Uterus (tissue), 3 donors: ENCODE measurements at regions not wholly inside any gene's neighbourhood (a gene's known extent, or its start where the extent isn't known, plus 50 kb on each side); places are given as distances from the start of the nearest gene placed in this dataset.

Source experiments
- DNase-seq, 2 donors: peaks; one replicate each; pipeline ENCODE4 v3.0.0-alpha.2; 2019 to 2020
- H3K27ac ChIP-seq, 2 donors: fragments of 200-600 bp; sonication (generic); 1 replicate in 1 of 2; 2 replicates in 1 of 2; pipeline ENCODE4 v1.5.1; 2016 to 2018
- H3K27me3 ChIP-seq, 2 donors: fragments of 200-600 bp; sonication (generic); one replicate each; pipeline ENCODE4 v1.5.1; 2018 to 2019; ENCODE audit warnings: control low read depth in 1 of 2
- H3K36me3 ChIP-seq, 2 donors: fragments of 200-600 bp; sonication (generic); one replicate each; pipeline ENCODE4 v1.5.1; 2019; ENCODE audit warnings: control low read depth in 1 of 2
- H3K4me1 ChIP-seq, 2 donors: fragments of 200-600 bp; sonication (generic); one replicate each; pipeline ENCODE4 v1.5.1; 2018 to 2019; ENCODE audit warnings: control low read depth in 1 of 2
- H3K4me3 ChIP-seq, 2 donors: fragments of 200-600 bp; sonication (generic); 1 replicate in 1 of 2; 2 replicates in 1 of 2; pipeline ENCODE4 v1.5.1; 2018 to 2019; ENCODE audit warnings: mild to moderate bottlenecking in 1 of 2
- H3K9me3 ChIP-seq, 2 donors: fragments of 200-600 bp; sonication (generic); one replicate each; pipeline ENCODE4 v1.5.1; 2019; ENCODE audit warnings: control low read depth in 1 of 2
- CTCF ChIP-seq, 4 experiments: fragments of 200-600 bp in 2 of 4; fragments of 450-650 bp in 2 of 4; sonication (generic) in 2 of 4; IDR thresholded peaks; one replicate each; pipeline ENCODE4 v1.5.1; 2016 to 2019; ENCODE audit warnings: antibody characterized with exemption in 4 of 4, mild to moderate bottlenecking in 2 of 4, moderate library complexity in 1 of 4
- POLR2A ChIP-seq, 2 donors: fragments of 450-650 bp; IDR thresholded peaks; one replicate each; pipeline ENCODE4 v1.6.1; 2016; ENCODE audit warnings: antibody characterized with exemption in 2 of 2, mild to moderate bottlenecking in 1 of 2, moderate library complexity in 1 of 2
- intact Hi-C: fragments of 100-400 bp; cut with DNase I; formaldehyde crosslinking; loops from one replicate; pipeline ENCODE4 v1.15.1; 2023; ENCODE audit warnings: low total_unique reads
- donor health status: DM: yes; HTN: yes; CAD: no.

- no peak overlapping the region for H3K4me3 ChIP-seq
- H3K27me3 ChIP-seq: no peaks in the 10 kb centered on the region
- intact Hi-C loops: no loop called here
- no peak overlapping the region for H3K27ac ChIP-seq
- no peaks in the 10 kb centered on the region for H3K9me3 ChIP-seq
- H3K4me1 ChIP-seq: no peaks in the 10 kb centered on the region
- no peaks in the 10 kb centered on the region for H3K36me3 ChIP-seq
- no peak for TF ChIP-seq CTCF (IDR thresholded peaks at IDR 0.05)
- TF ChIP-seq POLR2A (IDR thresholded peaks at IDR 0.05): no peak
- no peak for DNase-seq
Measured at GRCh38 chr1:14320986-14321385, 277.5 kb upstream of the KAZN start.

GRCh38 chr1:14321422-14321821 is 277.1 kb upstream of the KAZN start:
- H3K27me3 ChIP-seq: no peaks in the 10 kb centered on the region
- no peaks in the 10 kb centered on the region for H3K4me1 ChIP-seq
- DNase-seq: no peak
- no peaks in the 10 kb centered on the region for H3K9me3 ChIP-seq
- TF ChIP-seq CTCF (IDR thresholded peaks at IDR 0.05): no peak
- TF ChIP-seq POLR2A (IDR thresholded peaks at IDR 0.05): no peak
- H3K27ac ChIP-seq: no peak overlapping the region
- no peak overlapping the region for H3K4me3 ChIP-seq
- no peaks in the 10 kb centered on the region for H3K36me3 ChIP-seq
- intact Hi-C loops: no loop called here

GRCh38 chr1:14323568-14324247 is 274.8 kb upstream of the KAZN start:
- no peaks in the 10 kb centered on the region for H3K9me3 ChIP-seq
- intact Hi-C loops: no loop called here
- DNase-seq: no peak
- H3K27ac ChIP-seq: no peak overlapping the region
- TF ChIP-seq CTCF (IDR thresholded peaks at IDR 0.05): no peak
- TF ChIP-seq POLR2A (IDR thresholded peaks at IDR 0.05): no peak
- no peak overlapping the region for H3K4me3 ChIP-seq
- H3K36me3 ChIP-seq: no peaks in the 10 kb centered on the region
- no peaks in the 10 kb centered on the region for H3K27me3 ChIP-seq
- H3K4me1 ChIP-seq: no peaks in the 10 kb centered on the region

GRCh38 chr1:14324248-14324630 is 274.2 kb upstream of the KAZN start:
- Histone ChIP-seq H3K27me3 (no peaks in the 10 kb centered on the region), H3K9me3 (no peaks in the 10 kb centered on the region), H3K4me3 (no peak overlapping the region), H3K4me1 (no peaks in the 10 kb centered on the region), H3K36me3 (no peaks in the 10 kb centered on the region), H3K27ac (no peak overlapping the region)
- DNase-seq: no peak
- intact Hi-C loops: no loop called here
- TF ChIP-seq POLR2A (IDR thresholded peaks at IDR 0.05) (no peak), CTCF (IDR thresholded peaks at IDR 0.05) (no peak)

- H3K36me3 ChIP-seq: no peaks in the 10 kb centered on the region
- intact Hi-C loops: no loop called here
- H3K27ac ChIP-seq: no peak overlapping the region
- no peak for TF ChIP-seq POLR2A (IDR thresholded peaks at IDR 0.05)
- no peak for TF ChIP-seq CTCF (IDR thresholded peaks at IDR 0.05)
- no peaks in the 10 kb centered on the region for H3K4me1 ChIP-seq
- no peak overlapping the region for H3K4me3 ChIP-seq
- no peaks in the 10 kb centered on the region for H3K9me3 ChIP-seq
- no peak for DNase-seq
- no peaks in the 10 kb centered on the region for H3K27me3 ChIP-seq
Measured at GRCh38 chr1:14326857-14327256, 271.6 kb upstream of the KAZN start.
